ENCODE measurements at regions not wholly inside any gene's neighbourhood (a gene's known extent, or its start where the extent isn't known, plus 50 kb on each side); places are given as distances from the start of the nearest gene placed in this dataset.

DNA sequence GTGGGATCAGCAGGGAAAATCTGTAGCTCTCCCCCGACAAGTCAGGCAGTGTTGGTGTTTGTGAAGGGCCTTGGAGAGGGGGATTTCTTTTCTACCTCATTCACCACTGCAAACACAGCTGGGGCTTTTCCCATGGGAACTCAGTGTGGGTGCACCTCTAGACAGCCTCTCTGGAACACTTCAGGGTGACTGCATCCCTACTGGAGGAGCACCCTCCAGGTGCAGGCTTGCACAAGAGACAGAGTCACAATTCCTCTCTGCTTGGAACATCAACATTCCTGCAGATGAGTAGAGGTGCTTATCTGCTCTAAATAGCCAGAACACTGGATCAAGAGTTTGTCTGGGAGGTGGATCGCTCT, 72.7 kb upstream of the AKAP13 start:
- intact Hi-C loops (cut with DNase I; ENCODE audit: low total_unique reads), result no loop called here
- no peak for DNase-seq (ENCODE audit: low spot score in 2 of 2)
- WGBS, 2 donors, result 100% methylated on average over 2 of the region's 2 CpGs
- TF ChIP-seq, protein P1, sequence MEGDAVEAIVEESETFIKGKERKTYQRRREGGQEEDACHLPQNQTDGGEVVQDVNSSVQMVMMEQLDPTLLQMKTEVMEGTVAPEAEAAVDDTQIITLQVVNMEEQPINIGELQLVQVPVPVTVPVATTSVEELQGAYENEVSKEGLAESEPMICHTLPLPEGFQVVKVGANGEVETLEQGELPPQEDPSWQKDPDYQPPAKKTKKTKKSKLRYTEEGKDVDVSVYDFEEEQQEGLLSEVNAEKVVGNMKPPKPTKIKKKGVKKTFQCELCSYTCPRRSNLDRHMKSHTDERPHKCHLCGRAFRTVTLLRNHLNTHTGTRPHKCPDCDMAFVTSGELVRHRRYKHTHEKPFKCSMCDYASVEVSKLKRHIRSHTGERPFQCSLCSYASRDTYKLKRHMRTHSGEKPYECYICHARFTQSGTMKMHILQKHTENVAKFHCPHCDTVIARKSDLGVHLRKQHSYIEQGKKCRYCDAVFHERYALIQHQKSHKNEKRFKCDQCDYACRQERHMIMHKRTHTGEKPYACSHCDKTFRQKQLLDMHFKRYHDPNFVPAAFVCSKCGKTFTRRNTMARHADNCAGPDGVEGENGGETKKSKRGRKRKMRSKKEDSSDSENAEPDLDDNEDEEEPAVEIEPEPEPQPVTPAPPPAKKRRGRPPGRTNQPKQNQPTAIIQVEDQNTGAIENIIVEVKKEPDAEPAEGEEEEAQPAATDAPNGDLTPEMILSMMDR (IDR thresholded peaks at IDR 0.05), result no peak
- no peak for TF ChIP-seq POLR2A (IDR thresholded peaks at IDR 0.05)
- H3K4me3 ChIP-seq (ENCODE audit: low read depth, poor library complexity, severe bottlenecking), result no peak overlapping the region

DNA sequence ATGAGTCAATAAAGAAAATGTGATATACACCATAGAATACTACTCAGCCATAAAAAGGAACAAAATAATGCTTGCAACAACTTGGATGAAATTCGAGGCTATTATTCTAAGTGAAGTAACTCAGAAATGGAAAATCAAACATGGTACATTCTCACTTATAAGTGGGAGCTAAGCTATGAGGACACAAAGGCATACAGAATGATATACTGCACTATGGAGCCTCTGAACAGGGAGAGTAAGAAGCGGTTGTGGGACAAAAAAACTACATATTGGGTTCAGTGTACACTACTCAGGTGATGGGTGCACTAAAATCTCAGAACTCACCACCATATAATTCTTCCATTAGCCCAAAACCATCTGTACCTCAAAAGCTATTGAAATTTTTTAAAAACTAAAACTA, 68.8 kb upstream of the AKAP13 start:
- no peak overlapping the region for H3K4me3 ChIP-seq (ENCODE audit: low read depth, poor library complexity, severe bottlenecking)
- 48 to 92% methylated on average over 1 to 2 of the region's 2 CpGs for whole genome bisulfite sequencing, 2 donors
- intact Hi-C loops (cut with DNase I; ENCODE audit: low total_unique reads), result no loop called here
- TF ChIP-seq, protein P1 (IDR thresholded peaks at IDR 0.05), result no peak
- no peak for TF ChIP-seq POLR2A (IDR thresholded peaks at IDR 0.05)
- DNase-seq (ENCODE audit: low spot score in 2 of 2), result no peak

GRCh38 chr15:85312486-85312885, 67.9 kb upstream of the AKAP13 start:
- intact Hi-C loops (cut with DNase I; ENCODE audit: low total_unique reads), result no loop called here
- no peak for TF ChIP-seq POLR2A (IDR thresholded peaks at IDR 0.05)
- TF ChIP-seq, protein P1 (IDR thresholded peaks at IDR 0.05), result no peak
- WGBS, 2 donors, result 89 to 91% methylated on average over 5 of the region's 5 CpGs
- DNase-seq (ENCODE audit: low spot score in 2 of 2), result no peak
- no peak overlapping the region for H3K4me3 ChIP-seq (ENCODE audit: low read depth, poor library complexity, severe bottlenecking)

- intact Hi-C loops (cut with DNase I; ENCODE audit: low total_unique reads), result no loop called here
- no peak for TF ChIP-seq POLR2A (IDR thresholded peaks at IDR 0.05)
- TF ChIP-seq, protein P1 (IDR thresholded peaks at IDR 0.05), result no peak
- H3K4me3 ChIP-seq (ENCODE audit: low read depth, poor library complexity, severe bottlenecking), result no peak overlapping the region
- DNase-seq (ENCODE audit: low spot score in 2 of 2), result no peak
- 87 to 96% methylated on average over 2 of the region's 2 CpGs for WGBS, 2 donors
These were observed 67.5 kb upstream of the AKAP13 start for GRCh38 chr15:85312929-85313331.

- intact Hi-C loops (cut with DNase I; ENCODE audit: low total_unique reads), result no loop called here
- no peak overlapping the region for H3K4me3 ChIP-seq (ENCODE audit: low read depth, poor library complexity, severe bottlenecking)
- DNase-seq (ENCODE audit: low spot score in 2 of 2), result no peak
- WGBS, 2 donors, result 97 to 100% methylated on average over 1 of the region's 1 CpG
- TF ChIP-seq, protein P1 (IDR thresholded peaks at IDR 0.05), result no peak
These were observed 67.1 kb upstream of the AKAP13 start for GRCh38 chr15:85313339-85313738.

- no peak for TF ChIP-seq POLR2A (IDR thresholded peaks at IDR 0.05)
- TF ChIP-seq, protein P1 (IDR thresholded peaks at IDR 0.05), result no peak
- no peak overlapping the region for H3K4me3 ChIP-seq (ENCODE audit: low read depth, poor library complexity, severe bottlenecking)
- DNase-seq (ENCODE audit: low spot score in 2 of 2), result no peak
- intact Hi-C loops (cut with DNase I; ENCODE audit: low total_unique reads), result no loop called here
- WGBS, 2 donors, result 93 to 98% methylated on average over 3 of the region's 3 CpGs
These were observed 66.3 kb upstream of the AKAP13 start for GRCh38 chr15:85314146-85314545.
